HG02852 (cell line): ENCODE measurements at regions not wholly inside any gene's neighbourhood (a gene's known extent, or its start where the extent isn't known, plus 50 kb on each side); places are given as distances from the start of the nearest gene placed in this dataset.
"Not testable (repeated sequence)": the region's sequence is repeated elsewhere in the genome, so short reads cannot be mapped to it uniquely, and the experiment has no call there.

ENCODE experiments used
- ATAC-seq: cut with Tn5 transposase; IDR thresholded peaks from one replicate; pipeline ENCODE4 v1.9.1; 2021; ENCODE audit warnings: mild to moderate bottlenecking, moderate library complexity; ENCODE audit not compliant: unreplicated experiment

DNA sequence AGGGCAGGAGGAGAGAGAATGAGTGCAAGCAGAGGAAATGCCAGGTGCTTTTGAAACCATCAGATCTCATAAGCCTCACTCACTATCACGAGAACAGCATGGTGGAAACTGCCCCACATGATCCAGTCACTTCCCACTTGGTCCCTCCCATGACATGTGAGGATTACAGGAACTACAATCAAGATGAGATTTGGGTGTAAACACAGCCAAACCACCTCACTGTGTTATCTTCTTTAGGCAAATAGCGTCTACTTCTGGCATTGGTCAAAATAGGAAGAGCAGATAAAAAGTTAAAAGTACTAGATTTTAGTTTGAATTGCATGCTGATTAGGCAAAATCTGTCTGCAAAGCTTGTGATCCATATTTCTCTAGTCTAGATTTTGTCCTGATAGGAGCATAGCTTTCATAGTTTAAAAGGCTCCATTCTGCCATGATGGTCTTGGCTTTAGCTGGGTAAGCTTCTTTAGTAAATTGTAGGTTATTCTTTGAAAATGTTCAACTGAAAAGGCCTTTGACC is 267.5 kb downstream of the NKX6-1 start:
- ATAC-seq: no peak

DNA sequence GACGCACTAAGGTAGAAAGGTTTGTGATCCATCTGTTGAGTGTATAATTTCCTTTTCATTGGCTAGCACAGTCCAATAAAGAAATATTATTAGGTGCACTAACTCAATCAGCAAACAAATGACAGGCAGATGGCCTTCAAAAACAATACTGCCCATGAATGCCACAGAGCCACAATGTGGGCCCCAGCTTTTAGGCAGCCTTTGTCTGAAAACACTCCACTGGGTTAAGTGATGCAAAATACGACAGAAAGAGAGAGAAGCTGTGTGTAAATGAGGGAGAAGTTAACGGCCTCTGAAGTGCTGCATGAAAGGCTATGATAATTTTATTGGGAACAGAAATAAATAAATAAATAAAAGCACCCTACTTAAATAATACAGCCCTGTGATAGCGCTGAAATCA is 274.6 kb downstream of the NKX6-1 start:
- ATAC-seq: no peak

DNA sequence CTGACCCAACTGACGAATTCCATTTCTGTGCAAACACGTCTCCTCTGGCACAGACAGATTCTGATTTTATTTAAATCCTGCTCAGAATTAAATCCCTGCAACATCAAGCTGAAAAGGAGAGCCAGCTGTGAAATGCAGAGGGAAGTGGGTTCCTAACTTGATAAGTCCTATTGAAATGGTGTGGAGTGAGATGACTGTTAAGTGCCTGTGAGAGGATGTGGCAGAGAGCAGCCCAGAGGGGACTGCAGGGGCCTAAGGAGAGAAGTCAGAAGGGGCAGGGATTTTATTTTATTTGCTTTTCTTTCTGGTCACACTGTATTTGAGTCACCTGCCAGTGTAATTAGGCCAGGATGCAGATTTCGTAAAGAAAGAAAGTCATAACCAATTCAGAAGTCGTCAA is 277.4 kb downstream of the NKX6-1 start:
- no peak for ATAC-seq

DNA sequence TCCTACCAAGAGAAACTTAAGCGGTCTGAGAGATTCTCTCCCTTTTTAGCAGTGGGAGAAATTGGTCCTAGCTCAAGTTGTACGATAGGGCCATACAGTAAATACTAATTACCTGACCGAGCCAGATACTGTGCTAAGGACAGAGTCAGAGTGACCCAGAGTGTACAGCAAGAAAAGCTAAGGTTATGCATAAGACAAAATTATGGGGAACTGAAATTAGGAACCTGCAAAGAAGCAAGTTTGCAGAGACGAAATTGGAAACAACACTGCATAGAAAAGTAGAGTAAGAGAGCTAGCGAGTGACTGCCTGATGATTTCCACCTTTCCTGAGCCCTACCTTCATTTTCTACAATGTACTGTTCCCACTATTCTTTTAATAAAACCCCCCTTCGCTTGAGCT is 278.1 kb downstream of the NKX6-1 start:
- ATAC-seq: no peak

DNA sequence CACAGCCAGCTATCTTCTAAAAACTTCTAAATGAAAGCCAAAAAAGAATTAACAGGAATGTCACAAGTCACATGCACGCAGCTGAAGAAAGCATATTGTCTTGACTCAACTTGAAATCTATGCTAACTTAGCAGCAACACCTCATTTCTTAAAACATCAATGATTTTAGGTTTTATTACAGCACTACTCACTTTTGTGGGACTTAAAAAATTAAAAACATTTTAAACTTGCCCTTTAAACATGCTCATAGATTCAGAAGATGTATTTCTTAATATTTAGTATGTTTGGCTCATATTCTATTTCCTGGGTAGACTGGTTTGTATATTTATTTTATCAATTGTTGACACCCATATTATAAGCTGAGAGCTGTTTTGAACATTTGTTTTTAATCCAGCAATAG is 279.4 kb downstream of the NKX6-1 start:
- no peak for ATAC-seq

DNA sequence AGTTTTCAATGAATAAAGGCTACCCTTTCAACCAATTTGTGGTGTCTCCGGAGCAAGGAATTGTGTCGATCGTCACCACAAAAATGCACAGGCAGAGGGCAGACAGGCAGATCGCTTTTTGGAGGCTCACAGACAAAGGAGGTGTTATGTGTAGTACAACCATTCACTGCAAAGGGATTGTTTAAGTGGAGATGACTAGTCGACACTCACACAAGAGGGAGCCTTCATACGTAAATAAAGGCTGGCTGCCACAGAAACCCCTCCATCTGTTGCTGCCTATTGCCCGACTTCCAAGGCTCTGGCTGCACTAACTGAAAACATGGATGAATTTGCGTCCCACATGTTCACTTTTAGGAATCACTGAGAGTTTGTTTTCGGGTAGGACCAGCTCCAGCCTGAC is 281.1 kb downstream of the NKX6-1 start:
- no peak for ATAC-seq

DNA sequence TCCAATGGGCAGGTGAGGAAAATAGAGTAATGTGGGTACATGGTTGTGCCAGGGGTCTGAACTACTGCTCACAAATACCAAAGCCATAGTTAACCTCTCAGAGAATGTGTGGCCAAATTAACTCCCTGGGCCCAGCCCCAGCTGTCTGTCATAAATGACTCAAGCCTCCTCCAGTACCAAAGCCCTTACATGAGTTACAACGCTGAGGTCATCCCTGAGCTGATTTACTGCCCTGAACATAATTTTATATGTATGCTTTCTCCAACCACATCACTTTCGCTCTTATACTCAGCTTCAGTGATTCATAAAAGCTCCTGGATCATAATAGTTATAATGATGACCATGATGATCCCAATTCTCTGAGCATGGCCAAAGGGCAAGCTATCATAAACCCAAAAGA is 283.9 kb downstream of the NKX6-1 start:
- no peak for ATAC-seq

DNA sequence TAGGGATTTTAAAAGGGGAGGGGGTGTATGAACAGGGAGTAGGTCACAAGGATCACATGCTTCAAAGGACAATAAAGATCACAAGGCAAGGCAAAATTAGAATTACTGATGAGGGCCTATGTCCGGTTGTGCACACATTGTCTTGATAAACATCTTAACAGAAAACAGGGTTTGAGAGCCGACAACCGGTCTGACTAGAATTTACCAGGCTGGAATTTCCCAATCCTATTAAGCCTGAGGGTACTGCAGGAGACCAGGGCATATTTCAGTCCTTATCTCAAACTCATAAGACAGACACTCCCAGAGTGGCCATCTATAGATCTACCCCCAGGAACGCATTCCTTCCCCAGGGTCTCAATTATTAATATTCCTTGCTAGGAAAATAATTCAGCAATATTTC is 292.9 kb downstream of the NKX6-1 start:
- not testable (repeated sequence) for ATAC-seq

DNA sequence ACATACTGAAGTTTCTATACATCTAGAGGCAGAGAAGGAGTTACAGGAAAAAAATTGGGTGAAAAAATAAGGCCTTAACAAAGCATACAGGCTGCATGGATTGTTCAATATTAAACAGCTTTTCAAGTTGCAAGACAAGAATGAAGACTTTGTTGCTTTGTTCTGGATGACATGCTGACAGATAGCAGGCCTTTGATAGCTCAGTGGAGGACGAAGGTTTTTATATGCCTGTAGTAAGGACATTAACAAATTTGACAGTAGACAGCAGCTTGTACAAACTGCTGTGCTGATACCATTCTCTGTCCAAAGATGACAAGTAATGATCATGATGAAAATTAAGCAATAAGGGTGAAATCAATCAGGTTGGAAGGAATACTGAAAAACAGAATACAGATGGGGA is 309.9 kb downstream of the NKX6-1 start:
- no peak for ATAC-seq

DNA sequence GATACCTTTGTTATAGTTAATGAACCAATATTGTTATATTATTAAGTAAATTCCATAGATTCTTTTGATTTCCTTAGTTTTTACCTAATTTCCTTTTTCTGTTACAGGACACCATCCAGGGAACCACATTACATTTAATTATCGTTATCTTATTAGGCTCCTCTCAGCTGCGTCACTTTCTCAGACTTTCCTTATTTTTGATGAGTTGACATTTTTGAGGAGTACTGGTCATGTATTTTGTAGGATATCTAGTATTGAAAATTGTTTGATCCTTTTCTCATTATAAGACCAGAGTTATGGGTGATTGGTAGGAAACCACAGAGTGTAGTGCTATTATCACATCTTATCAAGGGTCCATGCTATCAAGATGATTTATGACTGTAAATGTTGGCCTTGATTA is 319.7 kb downstream of the NKX6-1 start:
- no peak for ATAC-seq

DNA sequence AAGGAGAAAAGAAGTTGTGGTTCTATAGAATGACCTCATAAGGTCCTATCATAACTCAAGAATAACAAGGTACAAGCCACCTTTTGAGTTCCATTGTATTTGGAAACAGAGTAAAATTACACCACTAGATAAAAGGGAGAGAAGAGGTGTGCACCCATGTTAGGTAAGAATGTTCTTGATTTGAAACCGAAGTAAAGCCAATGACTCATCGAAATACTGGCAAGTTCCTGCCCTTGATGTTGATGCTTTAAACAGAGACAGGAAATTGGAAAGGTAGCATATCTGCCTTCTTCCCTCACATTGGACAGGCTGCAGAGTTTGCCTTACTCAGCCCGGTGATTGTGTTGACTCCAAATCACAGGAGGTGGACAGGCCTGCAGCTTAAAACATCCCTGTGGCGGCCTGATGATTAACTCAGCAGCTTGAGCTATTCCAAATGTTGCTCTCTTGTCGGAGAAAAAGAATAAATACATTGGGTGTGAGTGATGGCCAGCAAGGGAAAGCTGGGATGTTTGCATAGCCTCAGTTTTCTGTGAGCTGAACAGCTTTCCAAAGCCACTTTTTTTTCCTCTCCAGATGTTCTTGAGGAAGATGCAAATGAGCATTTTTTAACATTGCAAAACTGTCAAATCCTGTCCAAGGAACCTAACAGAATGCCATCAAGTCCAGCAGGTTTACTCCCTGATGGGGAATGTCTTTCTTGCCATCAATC is 321.1 kb downstream of the NKX6-1 start:
- no peak for ATAC-seq

DNA sequence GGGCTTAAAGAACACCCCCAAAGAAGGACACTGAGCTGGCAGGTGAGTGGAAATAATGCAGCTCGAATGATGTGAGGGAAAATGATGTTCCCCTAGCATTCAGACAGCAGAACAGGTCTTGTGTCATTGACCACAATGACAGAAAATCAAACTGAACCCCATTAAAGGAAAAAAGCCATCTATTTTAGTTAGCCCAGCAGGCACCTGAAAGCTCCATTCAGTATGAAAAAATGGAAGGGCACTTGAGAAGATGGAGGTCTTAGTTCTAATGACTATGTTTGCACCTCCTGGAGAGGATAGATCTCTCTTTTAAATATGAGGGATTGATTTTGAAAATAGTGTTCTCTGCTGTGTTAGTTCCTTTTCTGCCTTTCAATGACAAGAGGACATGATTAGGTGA is 323.1 kb downstream of the NKX6-1 start:
- ATAC-seq: no peak

DNA sequence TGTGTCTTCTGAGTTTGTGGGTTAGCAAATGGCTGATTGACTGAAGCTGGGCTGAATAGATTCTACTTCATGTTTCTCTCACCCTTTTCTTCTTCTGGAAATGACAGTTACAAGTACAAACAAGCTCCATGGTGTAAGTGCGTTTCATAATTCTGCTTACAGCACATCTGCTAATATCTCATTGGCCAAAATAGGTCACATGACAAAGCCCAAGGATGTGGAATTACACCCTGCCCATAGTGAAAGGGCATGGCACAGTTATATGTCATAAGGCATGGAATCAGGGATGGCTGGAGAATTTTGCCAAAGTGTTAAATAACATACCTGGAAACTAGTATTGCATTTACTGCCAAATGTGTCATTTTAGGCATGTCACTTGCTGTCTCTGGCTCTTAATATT is 327.2 kb downstream of the NKX6-1 start:
- ATAC-seq: no peak

DNA sequence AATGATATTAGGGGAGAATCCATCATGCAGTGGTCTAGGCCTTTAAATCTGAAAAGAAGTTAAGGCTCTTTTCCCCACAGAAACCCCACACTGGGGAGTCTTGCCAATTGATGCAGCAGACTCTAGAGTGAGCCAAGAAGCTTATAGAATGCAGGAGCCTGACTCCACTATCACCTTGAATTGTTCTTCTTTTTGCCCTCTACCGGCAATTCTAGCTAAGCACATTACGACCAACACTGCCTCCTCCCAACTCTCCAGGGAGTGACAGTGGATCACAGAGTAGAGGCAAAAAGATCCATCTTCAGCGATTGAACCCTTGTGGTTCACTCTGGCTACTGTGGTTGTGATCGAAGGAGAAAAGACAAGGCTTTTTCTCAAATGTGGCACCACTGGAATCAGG is 331.5 kb downstream of the NKX6-1 start:
- no peak for ATAC-seq

DNA sequence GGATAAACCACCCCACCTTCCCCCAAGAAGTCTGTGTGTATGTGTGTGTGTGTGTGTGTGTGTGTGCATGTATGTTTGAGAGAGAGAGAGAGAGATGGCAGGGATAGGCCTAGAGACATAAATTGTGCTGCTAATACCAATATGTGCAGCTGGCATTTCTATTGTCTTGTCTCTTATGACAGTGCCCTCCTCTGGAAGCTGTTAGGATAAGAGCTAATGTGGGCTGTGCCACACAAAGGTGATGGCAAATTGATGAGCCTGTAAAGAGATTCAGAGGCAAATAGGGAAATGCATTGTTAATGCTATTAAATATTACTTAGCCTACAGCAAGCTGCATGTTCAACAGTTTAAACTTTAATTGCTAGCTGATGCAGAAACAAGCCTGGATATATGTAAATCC is 332.0 kb downstream of the NKX6-1 start:
- no peak for ATAC-seq

DNA sequence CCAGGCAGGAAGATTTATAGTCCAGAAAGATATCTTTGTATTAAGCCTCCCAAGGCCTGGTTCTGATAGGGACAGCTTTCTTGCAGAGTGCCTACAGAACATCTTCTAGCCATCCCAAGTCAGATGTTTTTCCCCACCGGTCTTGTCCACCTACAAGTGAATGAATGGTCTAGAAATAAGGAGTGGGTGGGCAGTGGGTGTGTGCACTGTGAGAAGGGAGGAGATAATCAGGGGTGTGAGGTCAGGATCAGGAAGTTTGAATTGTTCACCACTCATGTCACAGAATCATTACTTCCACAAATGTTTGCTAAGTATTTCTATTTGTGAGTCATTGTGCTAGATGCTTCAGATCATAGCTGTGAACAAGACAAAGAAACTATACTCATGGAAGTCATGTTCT is 332.6 kb downstream of the NKX6-1 start:
- no peak for ATAC-seq

DNA sequence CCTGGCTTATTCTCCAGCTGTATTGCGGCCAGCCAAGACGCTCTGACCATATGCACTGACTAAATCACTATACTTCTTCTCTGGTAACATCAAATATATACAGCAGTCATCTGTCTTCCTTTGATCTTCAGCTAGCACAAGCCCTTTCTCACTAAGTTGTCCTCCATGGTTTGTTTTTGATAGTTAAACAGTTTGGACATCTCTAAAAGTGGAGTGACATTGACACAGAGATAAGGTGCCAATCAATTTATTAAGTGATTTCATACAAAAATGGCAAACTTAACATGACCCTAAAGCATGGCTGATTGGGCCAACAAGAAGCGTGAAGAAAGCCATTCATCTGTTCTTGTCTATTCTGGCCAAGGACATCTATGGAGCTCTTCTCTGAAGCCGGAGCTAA is 334.9 kb downstream of the NKX6-1 start:
- ATAC-seq: no peak

DNA sequence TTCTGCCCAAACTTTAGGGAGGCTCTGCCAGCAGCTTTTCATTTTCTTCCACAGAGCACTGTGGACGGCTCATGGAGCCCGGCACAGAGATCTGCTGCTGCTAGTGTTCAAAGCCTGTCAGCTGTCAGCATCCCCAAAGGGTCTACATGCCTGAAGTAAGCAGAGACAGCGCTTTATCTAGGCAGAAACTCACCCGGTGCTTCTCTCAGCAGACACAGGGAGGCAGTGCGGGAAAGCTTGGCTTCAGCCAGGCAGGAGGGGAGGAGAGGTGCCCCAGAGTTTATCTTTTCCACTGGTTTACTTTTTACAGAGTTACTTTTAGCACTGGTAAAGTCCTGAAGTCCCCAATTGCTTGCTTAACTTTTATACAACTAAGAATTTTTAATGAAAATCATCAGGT is 339.3 kb downstream of the NKX6-1 start:
- ATAC-seq: no peak

DNA sequence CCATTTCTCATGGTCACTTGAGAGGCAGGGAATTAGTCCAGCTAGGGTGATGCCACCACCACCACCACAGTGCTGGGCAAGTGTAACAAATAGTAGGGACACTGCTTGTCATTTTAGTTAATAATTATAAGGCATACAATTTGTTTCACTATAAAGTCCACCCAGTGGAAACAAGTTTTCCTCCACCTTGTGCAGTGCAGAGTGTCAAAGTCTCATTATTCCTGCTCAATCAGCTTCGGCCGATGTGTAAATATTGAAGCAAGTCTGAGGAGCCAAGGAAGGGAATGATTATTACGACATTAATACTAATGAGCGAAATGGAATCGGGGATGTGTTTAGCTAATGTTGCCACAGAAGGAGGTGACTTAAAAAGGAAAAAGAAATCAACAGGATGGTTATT is 340.4 kb downstream of the NKX6-1 start:
- no peak for ATAC-seq

DNA sequence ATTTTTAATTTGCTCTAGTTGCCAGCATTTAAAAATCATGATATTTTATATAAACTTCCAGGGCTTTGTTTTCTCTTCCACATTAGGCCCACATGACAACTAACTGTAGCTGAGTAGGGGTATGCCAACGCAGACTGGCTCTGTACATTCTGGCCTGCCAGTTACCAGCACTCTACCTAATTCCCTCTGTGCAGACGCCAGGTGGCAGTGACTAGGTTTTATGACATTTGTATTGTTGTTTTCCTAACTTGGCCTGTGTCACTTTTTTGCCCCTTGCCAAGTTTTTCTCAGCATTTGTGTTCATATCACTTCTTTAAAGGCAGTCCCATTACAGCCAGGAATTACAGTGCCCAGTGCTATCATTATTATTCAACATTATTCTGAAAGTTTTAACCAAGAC is 347.5 kb downstream of the NKX6-1 start:
- ATAC-seq: no peak

DNA sequence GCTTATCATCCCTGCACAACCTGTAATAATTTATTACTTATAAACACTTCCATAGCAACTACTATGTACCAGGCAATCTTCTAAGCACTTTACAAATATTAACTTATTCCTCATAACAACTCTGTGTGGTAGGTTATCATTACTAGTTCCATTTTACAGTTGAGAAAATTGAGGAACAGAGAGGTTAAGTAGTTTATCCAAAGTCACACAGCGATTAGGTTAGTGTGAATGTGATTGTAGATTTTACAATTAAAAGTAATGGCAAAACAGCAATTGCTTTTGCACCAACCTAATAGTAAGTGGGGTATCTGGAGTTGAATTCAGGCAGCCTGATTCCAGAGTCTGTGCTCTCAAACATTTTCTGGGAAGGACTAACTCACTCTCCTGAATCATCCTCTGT is 348.9 kb downstream of the NKX6-1 start:
- no peak for ATAC-seq

DNA sequence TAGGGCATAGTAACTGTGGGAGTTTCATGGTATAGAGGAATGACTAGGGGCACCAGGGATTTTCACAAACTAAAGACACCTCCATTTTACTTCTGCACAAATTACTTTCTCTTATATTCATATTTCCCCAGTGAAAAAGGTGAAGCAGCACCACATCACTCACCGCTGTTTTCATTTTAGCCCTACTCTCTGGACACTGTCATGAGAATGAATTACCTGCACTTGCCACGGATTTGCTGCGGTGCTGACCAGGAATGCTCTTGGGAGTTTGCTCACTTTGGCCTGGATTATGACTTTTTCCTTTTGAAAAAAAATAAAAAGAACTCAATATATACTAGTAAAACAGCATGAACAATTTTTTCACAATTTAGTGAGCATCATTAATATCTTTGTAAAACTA is 351.3 kb downstream of the NKX6-1 start:
- no peak for ATAC-seq

DNA sequence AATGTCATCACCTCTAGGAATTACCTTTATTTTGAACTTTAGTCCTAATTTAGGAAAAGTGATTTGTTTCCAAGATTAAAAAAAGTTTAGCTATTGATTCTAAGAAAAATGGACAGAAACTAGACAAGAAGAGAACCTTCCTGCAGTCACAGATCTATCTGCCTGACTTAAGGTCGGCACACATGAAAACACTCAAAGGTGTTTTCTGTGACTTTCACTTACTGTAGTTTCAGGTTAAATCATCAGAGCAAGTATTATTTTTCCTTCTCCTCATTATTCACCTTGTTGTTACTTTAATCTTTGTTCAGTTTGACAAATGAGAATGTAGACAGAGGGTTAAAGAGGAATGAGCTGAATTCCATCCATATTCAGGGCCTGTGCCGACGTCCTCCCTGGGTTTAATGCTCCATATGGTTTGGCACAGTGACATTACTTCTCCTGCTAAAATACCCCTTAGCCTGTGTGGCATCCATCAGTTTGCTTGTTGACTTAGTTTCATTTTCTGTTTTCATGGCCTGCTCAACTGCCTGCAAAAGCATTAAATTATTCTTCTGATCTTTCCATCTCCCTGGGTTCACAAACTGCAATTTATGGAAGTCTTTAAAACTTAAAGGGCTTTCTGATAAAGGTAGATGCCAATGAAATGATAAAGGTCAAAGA is 352.7 kb downstream of the NKX6-1 start:
- ATAC-seq: peak; percentile 82
